ENCODE measurements at regions not wholly inside any gene's neighbourhood (a gene's known extent, or its start where the extent isn't known, plus 50 kb on each side); places are given as distances from the start of the nearest gene placed in this dataset.

DNA sequence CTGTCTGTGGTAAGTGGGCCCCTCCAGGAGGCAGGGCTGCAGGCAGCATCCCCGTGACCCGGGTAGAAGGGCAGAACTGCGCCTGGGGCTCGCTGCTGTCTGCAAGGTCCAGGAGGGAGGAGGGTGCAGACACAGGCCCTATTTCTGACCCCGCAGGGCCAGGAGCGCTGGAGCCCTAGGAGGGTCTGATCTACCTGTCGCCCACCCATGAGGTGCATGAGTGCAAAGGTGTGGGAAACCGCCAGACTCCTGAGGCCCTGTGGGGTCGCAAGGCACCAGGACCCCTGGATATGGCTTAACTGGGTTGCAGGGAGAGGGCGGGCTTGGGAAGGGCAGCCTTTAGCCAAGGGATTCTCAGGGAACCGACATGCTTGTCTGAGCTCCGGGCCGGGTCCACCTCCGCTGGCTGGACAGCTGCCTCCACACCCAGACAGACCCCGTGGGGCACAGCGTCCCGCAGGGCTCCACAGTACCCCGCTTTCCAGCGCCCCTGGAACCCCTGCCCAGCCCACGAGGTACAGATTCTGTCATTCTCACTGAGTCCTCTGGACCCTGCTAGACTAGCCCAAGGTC lies 72.9 kb upstream of the TSPAN11 start:
- Histone ChIP-seq H3K23ac (ENCODE audit: insufficient read length) (no peak overlapping the region), H3K18ac (ENCODE audit: extremely low read depth, low read length) (no peak overlapping the region), H2BK120ac (replicated peaks; ENCODE audit: low read depth, low read length) (no peak overlapping the region), H2BK5ac (ENCODE audit: low read depth, low read length) (no peak overlapping the region), H3K4me1 (replicated peaks in 1 of 4; ENCODE audit: control insufficient read depth in 3 of 4, insufficient read depth in 4 of 4, low read length in 3 of 4) (no peaks in the 10 kb centered on the region; a peak in 2 of 7 replicates), H3K9ac (replicated peaks in 1 of 4; ENCODE audit: extremely low read depth in 1 of 4, low read depth in 3 of 4, low read length in 3 of 4) (no peak overlapping the region), H3K14ac (ENCODE audit: insufficient read length) (no peak overlapping the region), H3K79me1 (ENCODE audit: low read depth, low read length) (no peaks in the 10 kb centered on the region), H2AFZ (ENCODE audit: low read length) (no peak overlapping the region), H3K27me3 (replicated peaks in 1 of 4; ENCODE audit: control insufficient read depth in 3 of 4, extremely low read depth in 1 of 4, insufficient read depth in 3 of 4, low read length in 3 of 4) (no peaks in the 10 kb centered on the region; a peak in 1 of 7 replicates), H2AK5ac (ENCODE audit: low read depth, low read length) (no peak overlapping the region), H3K36me3 (ENCODE audit: control insufficient read depth in 2 of 4, insufficient read depth in 4 of 4, low read length in 3 of 4) (no peaks in the 10 kb centered on the region), H3K79me2 (ENCODE audit: control insufficient read depth in 1 of 2, insufficient read depth in 2 of 2, low read length in 2 of 2) (no peaks in the 10 kb centered on the region), H4K20me1 (replicated peaks in 1 of 2; ENCODE audit: control insufficient read depth in 1 of 2, insufficient read depth in 2 of 2, low read length in 2 of 2) (no peaks in the 10 kb centered on the region), H3K4me3 (ENCODE audit: extremely low read depth in 1 of 4, insufficient read depth in 2 of 4, low read depth in 3 of 4, low read length in 4 of 4) (no peak overlapping the region), H3K4me2 (ENCODE audit: insufficient read depth in 1 of 2, low read depth in 2 of 2, low read length in 2 of 2) (no peak overlapping the region), H2BK15ac (ENCODE audit: low read length) (no peak overlapping the region), H4K91ac (replicated peaks; ENCODE audit: insufficient read length, low read length) (no peak overlapping the region), H4K8ac (ENCODE audit: extremely low read depth, insufficient read depth, low read length) (peak overlapping the region; percentile 28; the same call in 1 of the 2 replicates), H3K9me3 (ENCODE audit: insufficient read depth in 2 of 2, low read depth in 1 of 2, low read length in 1 of 2) (no peaks in the 10 kb centered on the region), H2BK12ac (ENCODE audit: low read depth, low read length) (no peak overlapping the region), H3K56ac (replicated peaks; ENCODE audit: insufficient read length, low read depth, low read length) (no peak overlapping the region), H2BK20ac (ENCODE audit: low read length) (no peak overlapping the region), H3K27ac (ENCODE audit: low read depth, low read length) (no peak overlapping the region), H3K4ac (replicated peaks; ENCODE audit: insufficient read length, low read depth, low read length) (no peak overlapping the region), H4K5ac (ENCODE audit: insufficient read length, low read depth, low read length) (no peak overlapping the region), H3K23me2 (ENCODE audit: low read depth, low read length) (no peaks in the 10 kb centered on the region)
- no peak for DNase-seq (ENCODE audit: low read depth in 1 of 2, low spot score in 2 of 2)
- TF ChIP-seq ASH2L (IDR thresholded peaks at IDR 0.05; ENCODE audit: low read length) (no peak), EGR1 (IDR thresholded peaks at IDR 0.05; ENCODE audit: borderline replicate concordance, low read depth, low read length) (no peak), SRF (IDR thresholded peaks at IDR 0.05; ENCODE audit: low read depth, low read length) (no peak)
- WGBS, 2 experiments (ENCODE audit: extremely low coverage in 1 of 2, insufficient coverage in 1 of 2, insufficient read length in 1 of 2, insufficient replicate concordance in 2 of 2, low coverage in 1 of 2, low lambda C conversion rate in 2 of 2, missing lambda C conversion rate in 1 of 2): 92% methylated on average over 19 of the region's 20 CpGs; no CpG with 5 or more reads in 1 of the 2 experiments
- no peak for FAIRE-seq
- ChIA-PET CTCF (ENCODE audit: partially characterized antibody) (interaction anchor here (2.0 to 2.3 kb wide), 2 partner anchors 133 to 136 kb away, joined by 11 to 13 read pairs; no protein-coding TSS in a partner anchor), POLR2A (ENCODE audit: partially characterized antibody) (interaction anchor here (1.0 kb wide), 1 partner anchor 32 kb away, joined by 3 read pairs; no protein-coding TSS in a partner anchor)
